Karpas-422 (cell line): ENCODE measurements at regions not wholly inside any gene's neighbourhood (a gene's known extent, or its start where the extent isn't known, plus 50 kb on each side); places are given as distances from the start of the nearest gene placed in this dataset.

ENCODE experiments used
- DNase-seq: peaks from one replicate; pipeline ENCODE4 v3.0.0-alpha.2; 2015
- H2AFZ ChIP-seq: fragments of 200-600 bp; sonication (generic); 2 replicates; pipeline ENCODE4 v1.6.1; 2014; ENCODE audit warnings: antibody characterized with exemption, low read length, mixed read lengths
- H3K27ac ChIP-seq: fragments of 200-600 bp; sonication (generic); 2 replicates; pipeline ENCODE4 v1.5.1; 2014; ENCODE audit warnings: mild to moderate bottlenecking, low read length, moderate library complexity
- H3K27me3 ChIP-seq: fragments of 200-600 bp; sonication (generic); 2 replicates; pipeline ENCODE4 v1.6.1; 2014; ENCODE audit warnings: low read length, mixed read lengths
- H3K36me3 ChIP-seq: fragments of 200-600 bp; sonication (generic); 2 replicates; pipeline ENCODE4 v1.6.1; 2014; ENCODE audit warnings: low read length, mixed read lengths; ENCODE audit not compliant: insufficient read depth
- H3K4me1 ChIP-seq: fragments of 200-600 bp; sonication (generic); 2 replicates; pipeline ENCODE4 v1.6.1; 2014; ENCODE audit warnings: mild to moderate bottlenecking, low read length, mixed read lengths
- H3K4me2 ChIP-seq: fragments of 200-600 bp; sonication (generic); 2 replicates; pipeline ENCODE4 v1.6.1; 2014; ENCODE audit warnings: low read length, low read depth, mild to moderate bottlenecking; ENCODE audit not compliant: poor library complexity, severe bottlenecking
- H3K4me3 ChIP-seq: fragments of 200-600 bp; sonication (generic); 2 replicates; pipeline ENCODE4 v1.5.1; 2014; ENCODE audit warnings: mild to moderate bottlenecking, antibody characterized with exemption, low read length, mixed read lengths
- H3K79me2 ChIP-seq: fragments of 200-600 bp; sonication (generic); 2 replicates; pipeline ENCODE4 v1.6.1; 2014; ENCODE audit warnings: mild to moderate bottlenecking, low read length, mixed read lengths
- H3K9ac ChIP-seq: fragments of 200-600 bp; sonication (generic); 2 replicates; pipeline ENCODE4 v1.6.0; 2014; ENCODE audit warnings: low read length
- H3K9me2 ChIP-seq: fragments of 200-600 bp; sonication (generic), shearing (Covaris generic); replicated peaks from 2 replicates; pipeline ENCODE4 v1.6.0; 2014; ENCODE audit warnings: mild to moderate bottlenecking, low read length, moderate library complexity; ENCODE audit not compliant: insufficient read depth
- H3K9me3 ChIP-seq: fragments of 300-700, 200-600 bp; sonication (generic); 2 replicates; pipeline ENCODE4 v1.6.1; 2014; ENCODE audit warnings: low read length, mixed read lengths
- H4K20me1 ChIP-seq: fragments of 200-600 bp; sonication (generic); 2 replicates; pipeline ENCODE4 v1.6.1; 2014; ENCODE audit warnings: mild to moderate bottlenecking, antibody characterized with exemption, low read length, low read depth; ENCODE audit not compliant: insufficient read depth

- Histone ChIP-seq H3K27ac (no peak overlapping the region), H3K4me2 (no peak overlapping the region), H4K20me1 (no peaks in the 10 kb centered on the region), H3K4me1 (no peaks in the 10 kb centered on the region), H3K9me3 (no peaks in the 10 kb centered on the region; the same call in 1 of the 2 replicates), H3K36me3 (no peaks in the 10 kb centered on the region), H3K79me2 (no peaks in the 10 kb centered on the region), H3K27me3 (no peaks in the 10 kb centered on the region), H3K9ac (no peak overlapping the region), H3K9me2 (no peaks in the 10 kb centered on the region), H2AFZ (no peak overlapping the region), H3K4me3 (no peak overlapping the region)
- DNase-seq: no peak
Measured at GRCh38 chr3:103977417-103977816, 1389.3 kb upstream of the ALCAM start.

- no peak overlapping the region for H3K9ac ChIP-seq
- H3K79me2 ChIP-seq: no peaks in the 10 kb centered on the region
- no peaks in the 10 kb centered on the region for H3K36me3 ChIP-seq
- DNase-seq: peak; percentile 65
- no peaks in the 10 kb centered on the region for H3K27me3 ChIP-seq
- no peaks in the 10 kb centered on the region for H3K9me2 ChIP-seq
- no peak overlapping the region for H3K4me3 ChIP-seq
- H3K27ac ChIP-seq: no peak overlapping the region
- H2AFZ ChIP-seq: no peak overlapping the region
- no peak overlapping the region for H3K4me2 ChIP-seq
- no peaks in the 10 kb centered on the region for H4K20me1 ChIP-seq
- H3K9me3 ChIP-seq: no peaks in the 10 kb centered on the region
- H3K4me1 ChIP-seq: no peaks in the 10 kb centered on the region
Measured at GRCh38 chr3:103991461-103992115, 1375.1 kb upstream of the ALCAM start.

GRCh38 chr3:103992469-103992868, 1374.2 kb upstream of the ALCAM start:
- H3K9me3 ChIP-seq: no peaks in the 10 kb centered on the region
- no peak overlapping the region for H3K9ac ChIP-seq
- H3K27me3 ChIP-seq: no peaks in the 10 kb centered on the region
- H3K4me3 ChIP-seq: no peak overlapping the region
- H3K27ac ChIP-seq: no peak overlapping the region
- no peak overlapping the region for H3K4me2 ChIP-seq
- no peaks in the 10 kb centered on the region for H3K9me2 ChIP-seq
- no peak for DNase-seq
- no peaks in the 10 kb centered on the region for H4K20me1 ChIP-seq
- H3K4me1 ChIP-seq: no peaks in the 10 kb centered on the region
- no peaks in the 10 kb centered on the region for H3K36me3 ChIP-seq
- no peak overlapping the region for H2AFZ ChIP-seq
- H3K79me2 ChIP-seq: no peaks in the 10 kb centered on the region

GRCh38 chr3:104004956-104005355, 1361.8 kb upstream of the ALCAM start:
- H2AFZ ChIP-seq: no peak overlapping the region
- DNase-seq: no peak
- no peaks in the 10 kb centered on the region for H3K9me3 ChIP-seq
- no peaks in the 10 kb centered on the region for H3K27me3 ChIP-seq
- no peaks in the 10 kb centered on the region for H3K9me2 ChIP-seq
- no peaks in the 10 kb centered on the region for H3K36me3 ChIP-seq
- no peaks in the 10 kb centered on the region for H3K4me1 ChIP-seq
- no peak overlapping the region for H3K4me2 ChIP-seq
- no peak overlapping the region for H3K27ac ChIP-seq
- H3K79me2 ChIP-seq: no peaks in the 10 kb centered on the region
- H4K20me1 ChIP-seq: no peaks in the 10 kb centered on the region
- no peak overlapping the region for H3K9ac ChIP-seq
- no peak overlapping the region for H3K4me3 ChIP-seq

GRCh38 chr3:104005815-104006214, 1360.9 kb upstream of the ALCAM start:
- Histone ChIP-seq H3K79me2 (no peaks in the 10 kb centered on the region), H3K4me1 (no peaks in the 10 kb centered on the region), H3K4me2 (no peak overlapping the region), H3K9ac (no peak overlapping the region), H3K9me2 (no peaks in the 10 kb centered on the region), H3K27ac (no peak overlapping the region), H2AFZ (no peak overlapping the region), H3K9me3 (no peaks in the 10 kb centered on the region), H3K27me3 (no peaks in the 10 kb centered on the region), H3K36me3 (no peaks in the 10 kb centered on the region), H4K20me1 (no peaks in the 10 kb centered on the region), H3K4me3 (no peak overlapping the region)
- DNase-seq: no peak

- H3K27ac ChIP-seq: no peak overlapping the region
- no peaks in the 10 kb centered on the region for H4K20me1 ChIP-seq
- H3K4me3 ChIP-seq: no peak overlapping the region
- no peaks in the 10 kb centered on the region for H3K79me2 ChIP-seq
- no peaks in the 10 kb centered on the region for H3K36me3 ChIP-seq
- peaks cover 13% of the 10 kb centered on the region for H3K9me3 ChIP-seq
- H3K9ac ChIP-seq: no peak overlapping the region
- H3K4me1 ChIP-seq: no peaks in the 10 kb centered on the region
- H2AFZ ChIP-seq: no peak overlapping the region
- no peak overlapping the region for H3K4me2 ChIP-seq
- no peaks in the 10 kb centered on the region for H3K9me2 ChIP-seq
- no peaks in the 10 kb centered on the region for H3K27me3 ChIP-seq
- DNase-seq: no peak
Measured at GRCh38 chr3:104018541-104018940, 1348.2 kb upstream of the ALCAM start.

GRCh38 chr3:104031598-104031997, 1335.1 kb upstream of the ALCAM start:
- Histone ChIP-seq H3K4me1 (no peaks in the 10 kb centered on the region), H3K79me2 (no peaks in the 10 kb centered on the region), H3K9me3 (peaks cover 13% of the 10 kb centered on the region; the same call in 1 of the 2 replicates), H3K4me3 (no peak overlapping the region), H3K36me3 (no peaks in the 10 kb centered on the region), H3K27me3 (no peaks in the 10 kb centered on the region), H3K9me2 (no peaks in the 10 kb centered on the region), H4K20me1 (no peaks in the 10 kb centered on the region), H3K9ac (no peak overlapping the region), H3K27ac (no peak overlapping the region), H3K4me2 (no peak overlapping the region), H2AFZ (no peak overlapping the region)
- no peak for DNase-seq

GRCh38 chr3:104032283-104032682, 1334.4 kb upstream of the ALCAM start:
- H3K9ac ChIP-seq: no peak overlapping the region
- no peak overlapping the region for H3K27ac ChIP-seq
- H3K27me3 ChIP-seq: no peaks in the 10 kb centered on the region
- H3K4me2 ChIP-seq: no peak overlapping the region
- no peaks in the 10 kb centered on the region for H3K79me2 ChIP-seq
- no peaks in the 10 kb centered on the region for H4K20me1 ChIP-seq
- no peaks in the 10 kb centered on the region for H3K9me2 ChIP-seq
- no peaks in the 10 kb centered on the region for H3K4me1 ChIP-seq
- DNase-seq: no peak
- no peaks in the 10 kb centered on the region for H3K36me3 ChIP-seq
- H2AFZ ChIP-seq: no peak overlapping the region
- peaks cover 13% of the 10 kb centered on the region; the same call in 1 of the 2 replicates for H3K9me3 ChIP-seq
- no peak overlapping the region for H3K4me3 ChIP-seq
